Suprapubic skin (tissue), 4 donors: ENCODE measurements at regions not wholly inside any gene's neighbourhood (a gene's known extent, or its start where the extent isn't known, plus 50 kb on each side); places are given as distances from the start of the nearest gene placed in this dataset.

Source experiments
- POLR2A ChIP-seq, 2 donors: fragments of 450-650 bp; IDR thresholded peaks; one replicate each; pipeline ENCODE4 v1.6.1; 2017; ENCODE audit warnings: antibody characterized with exemption in 2 of 2, mild to moderate bottlenecking in 2 of 2, moderate library complexity in 2 of 2
- POLR2AphosphoS5 ChIP-seq, 3 donors: sonication (generic); formaldehyde crosslinking; IDR thresholded peaks; one replicate each; pipeline ENCODE4 v1.6.1; 2017; ENCODE audit warnings: antibody characterized with exemption in 3 of 3
- TF ChIP-seq, protein P1 (sequence below), 2 donors: fragments of 200-600 bp in 1 of 2; fragments of 450-650 bp in 1 of 2; sonication (generic) in 1 of 2; IDR thresholded peaks; one replicate each; pipeline ENCODE4 v1.5.1; 2016 to 2019; ENCODE audit warnings: antibody characterized with exemption in 2 of 2, mild to moderate bottlenecking in 1 of 2, moderate library complexity in 1 of 2

DNA sequence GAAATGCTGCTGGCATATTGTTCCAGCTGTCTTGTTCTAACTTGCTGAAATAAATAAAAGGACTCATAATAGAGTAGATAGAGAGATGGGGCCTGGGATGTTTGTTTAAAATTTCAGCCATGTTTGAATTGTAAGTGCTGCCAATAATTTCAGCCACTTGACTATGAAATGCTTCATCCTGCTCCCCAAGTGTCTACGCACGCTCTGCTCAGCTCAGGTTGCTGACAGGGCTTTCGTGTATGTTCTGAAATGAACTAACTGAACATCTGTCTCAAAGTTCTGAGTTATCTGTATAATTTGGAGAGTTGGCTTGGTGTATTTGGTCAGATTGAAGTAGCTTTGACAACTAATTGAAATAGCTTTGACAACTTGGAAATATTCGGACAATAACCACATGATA lies 387.8 kb downstream of the BMP2 start:
- TF ChIP-seq, protein P1, sequence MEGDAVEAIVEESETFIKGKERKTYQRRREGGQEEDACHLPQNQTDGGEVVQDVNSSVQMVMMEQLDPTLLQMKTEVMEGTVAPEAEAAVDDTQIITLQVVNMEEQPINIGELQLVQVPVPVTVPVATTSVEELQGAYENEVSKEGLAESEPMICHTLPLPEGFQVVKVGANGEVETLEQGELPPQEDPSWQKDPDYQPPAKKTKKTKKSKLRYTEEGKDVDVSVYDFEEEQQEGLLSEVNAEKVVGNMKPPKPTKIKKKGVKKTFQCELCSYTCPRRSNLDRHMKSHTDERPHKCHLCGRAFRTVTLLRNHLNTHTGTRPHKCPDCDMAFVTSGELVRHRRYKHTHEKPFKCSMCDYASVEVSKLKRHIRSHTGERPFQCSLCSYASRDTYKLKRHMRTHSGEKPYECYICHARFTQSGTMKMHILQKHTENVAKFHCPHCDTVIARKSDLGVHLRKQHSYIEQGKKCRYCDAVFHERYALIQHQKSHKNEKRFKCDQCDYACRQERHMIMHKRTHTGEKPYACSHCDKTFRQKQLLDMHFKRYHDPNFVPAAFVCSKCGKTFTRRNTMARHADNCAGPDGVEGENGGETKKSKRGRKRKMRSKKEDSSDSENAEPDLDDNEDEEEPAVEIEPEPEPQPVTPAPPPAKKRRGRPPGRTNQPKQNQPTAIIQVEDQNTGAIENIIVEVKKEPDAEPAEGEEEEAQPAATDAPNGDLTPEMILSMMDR (IDR thresholded peaks at IDR 0.05): no peak
- no peak for TF ChIP-seq POLR2AphosphoS5 (IDR thresholded peaks at IDR 0.05)
- TF ChIP-seq POLR2A (IDR thresholded peaks at IDR 0.05): no peak
